Suprapubic skin (tissue), 3 donors: ENCODE measurements at regions not wholly inside any gene's neighbourhood (a gene's known extent, or its start where the extent isn't known, plus 50 kb on each side); places are given as distances from the start of the nearest gene placed in this dataset.

Source experiments
- POLR2AphosphoS5 ChIP-seq, 3 donors: sonication (generic); formaldehyde crosslinking; IDR thresholded peaks; one replicate each; pipeline ENCODE4 v1.6.1; 2017; ENCODE audit warnings: antibody characterized with exemption in 3 of 3
- TF ChIP-seq, protein P1 (sequence below), 2 donors: fragments of 200-600 bp in 1 of 2; fragments of 450-650 bp in 1 of 2; sonication (generic) in 1 of 2; IDR thresholded peaks; one replicate each; pipeline ENCODE4 v1.5.1; 2016 to 2019; ENCODE audit warnings: antibody characterized with exemption in 2 of 2, mild to moderate bottlenecking in 1 of 2, moderate library complexity in 1 of 2

DNA sequence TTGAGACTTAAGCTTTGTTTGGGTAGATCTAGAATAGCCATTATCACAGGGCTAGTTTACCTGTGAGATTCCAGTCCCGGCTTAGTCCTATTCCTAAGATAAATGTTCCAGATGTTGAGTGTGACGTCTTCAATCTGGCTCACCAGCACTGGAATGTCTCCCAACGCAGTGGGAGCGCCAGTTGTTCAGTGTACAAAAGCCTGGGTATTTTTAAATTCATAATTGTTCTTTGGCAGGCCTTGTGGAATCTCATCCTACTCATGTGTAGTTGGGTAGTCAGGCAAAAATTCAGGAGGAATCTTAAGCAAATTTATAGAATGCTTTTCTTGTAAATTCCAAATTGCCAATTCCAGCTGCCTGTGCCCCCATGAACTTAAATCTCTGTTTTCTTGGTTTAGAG is 272.6 kb upstream of the KCNN2 start:
- TF ChIP-seq, protein P1, sequence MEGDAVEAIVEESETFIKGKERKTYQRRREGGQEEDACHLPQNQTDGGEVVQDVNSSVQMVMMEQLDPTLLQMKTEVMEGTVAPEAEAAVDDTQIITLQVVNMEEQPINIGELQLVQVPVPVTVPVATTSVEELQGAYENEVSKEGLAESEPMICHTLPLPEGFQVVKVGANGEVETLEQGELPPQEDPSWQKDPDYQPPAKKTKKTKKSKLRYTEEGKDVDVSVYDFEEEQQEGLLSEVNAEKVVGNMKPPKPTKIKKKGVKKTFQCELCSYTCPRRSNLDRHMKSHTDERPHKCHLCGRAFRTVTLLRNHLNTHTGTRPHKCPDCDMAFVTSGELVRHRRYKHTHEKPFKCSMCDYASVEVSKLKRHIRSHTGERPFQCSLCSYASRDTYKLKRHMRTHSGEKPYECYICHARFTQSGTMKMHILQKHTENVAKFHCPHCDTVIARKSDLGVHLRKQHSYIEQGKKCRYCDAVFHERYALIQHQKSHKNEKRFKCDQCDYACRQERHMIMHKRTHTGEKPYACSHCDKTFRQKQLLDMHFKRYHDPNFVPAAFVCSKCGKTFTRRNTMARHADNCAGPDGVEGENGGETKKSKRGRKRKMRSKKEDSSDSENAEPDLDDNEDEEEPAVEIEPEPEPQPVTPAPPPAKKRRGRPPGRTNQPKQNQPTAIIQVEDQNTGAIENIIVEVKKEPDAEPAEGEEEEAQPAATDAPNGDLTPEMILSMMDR (IDR thresholded peaks at IDR 0.05): no peak
- TF ChIP-seq POLR2AphosphoS5 (IDR thresholded peaks at IDR 0.05): no peak
